Mucosa of descending colon (tissue), 3 donors: ENCODE measurements at regions not wholly inside any gene's neighbourhood (a gene's known extent, or its start where the extent isn't known, plus 50 kb on each side); places are given as distances from the start of the nearest gene placed in this dataset.
A peak's percentile ranks its signal among the peaks of the same experiment; 100 is the strongest.

Experiments
- ATAC-seq: fragments of 200-7000 bp; cut with Tn5 transposase; one replicate; pipeline ENCODE4 v1.9.1; 2020; ENCODE audit warnings: mild to moderate bottlenecking, moderate library complexity
- DNase-seq, 3 donors: peaks; one replicate each; pipeline ENCODE4 v3.0.0-alpha.2; 2020
- H3K36me3 ChIP-seq: fragments of 200-600 bp; one replicate; pipeline ENCODE4 v1.8.0; 2021; ENCODE audit warnings: low read depth, mild to moderate bottlenecking
- H3K4me1 ChIP-seq: fragments of 200-600 bp; one replicate; pipeline ENCODE4 v1.8.0; 2021; ENCODE audit warnings: low read depth, mild to moderate bottlenecking
- H3K4me3 ChIP-seq: fragments of 200-600 bp; one replicate; pipeline ENCODE4 v1.8.0; 2021; ENCODE audit warnings: mild to moderate bottlenecking
- H3K9me3 ChIP-seq: fragments of 200-600 bp; one replicate; pipeline ENCODE4 v1.8.0; 2021; ENCODE audit warnings: mild to moderate bottlenecking
- intact Hi-C, 2 donors: fragments of 100-400 bp; cut with DNase I in 1 of 2; cut with micrococcal nuclease in 1 of 2; formaldehyde crosslinking; loops; one replicate each; pipeline versions ENCODE4 v1.11.0 to v1.11.1; 2022; cut with DNase I, micrococcal nuclease
- TF ChIP-seq, protein P1 (sequence below): fragments of 200-600 bp; IDR thresholded peaks from one replicate; pipeline ENCODE4 v1.8.0; 2022; ENCODE audit warnings: antibody characterized with exemption, mild to moderate bottlenecking
- donor health status: DM: no; HTN: no; CAD: no; lungs with moderate emphysema.
- donor health status: DM: no; HTN: no; CAD: no.
- donor health status: DM: no; HTN: yes; CAD: no.

DNA sequence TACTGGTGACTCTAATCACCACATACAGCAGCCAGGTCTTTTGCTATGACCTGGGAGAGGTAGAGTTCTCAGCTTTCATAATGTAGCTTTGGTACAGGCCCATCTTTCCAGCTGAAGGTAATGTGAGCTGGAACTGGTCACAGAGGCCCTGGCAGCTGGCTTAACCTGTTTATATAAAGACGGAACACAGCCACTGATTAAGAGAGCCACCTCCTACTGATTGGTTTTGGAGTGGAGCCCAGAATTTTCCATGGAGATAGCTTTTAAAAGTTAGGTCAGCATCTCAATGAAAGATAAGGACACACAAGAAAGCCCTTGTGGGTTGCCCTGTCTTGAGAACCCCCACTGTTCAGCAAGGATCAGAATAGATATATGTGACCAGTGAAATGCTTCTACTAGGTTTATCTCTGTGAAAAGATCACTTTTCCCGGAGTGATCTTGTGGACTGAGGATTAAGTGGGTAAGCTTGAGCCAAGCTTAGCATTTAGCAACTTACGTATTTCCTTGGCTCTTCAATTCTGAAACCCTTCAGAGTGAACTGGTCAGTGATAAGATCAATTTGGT lies 213.7 kb upstream of the CITED2 start:
- Histone ChIP-seq H3K36me3 (no peaks in the 10 kb centered on the region), H3K4me1 (peaks cover 46% of the 10 kb centered on the region), H3K4me3 (no peak overlapping the region), H3K9me3 (no peaks in the 10 kb centered on the region)
- ATAC-seq (peak; percentile 91), DNase-seq (peak; percentile 54 to 90 (median 61))
- TF ChIP-seq, protein P1, sequence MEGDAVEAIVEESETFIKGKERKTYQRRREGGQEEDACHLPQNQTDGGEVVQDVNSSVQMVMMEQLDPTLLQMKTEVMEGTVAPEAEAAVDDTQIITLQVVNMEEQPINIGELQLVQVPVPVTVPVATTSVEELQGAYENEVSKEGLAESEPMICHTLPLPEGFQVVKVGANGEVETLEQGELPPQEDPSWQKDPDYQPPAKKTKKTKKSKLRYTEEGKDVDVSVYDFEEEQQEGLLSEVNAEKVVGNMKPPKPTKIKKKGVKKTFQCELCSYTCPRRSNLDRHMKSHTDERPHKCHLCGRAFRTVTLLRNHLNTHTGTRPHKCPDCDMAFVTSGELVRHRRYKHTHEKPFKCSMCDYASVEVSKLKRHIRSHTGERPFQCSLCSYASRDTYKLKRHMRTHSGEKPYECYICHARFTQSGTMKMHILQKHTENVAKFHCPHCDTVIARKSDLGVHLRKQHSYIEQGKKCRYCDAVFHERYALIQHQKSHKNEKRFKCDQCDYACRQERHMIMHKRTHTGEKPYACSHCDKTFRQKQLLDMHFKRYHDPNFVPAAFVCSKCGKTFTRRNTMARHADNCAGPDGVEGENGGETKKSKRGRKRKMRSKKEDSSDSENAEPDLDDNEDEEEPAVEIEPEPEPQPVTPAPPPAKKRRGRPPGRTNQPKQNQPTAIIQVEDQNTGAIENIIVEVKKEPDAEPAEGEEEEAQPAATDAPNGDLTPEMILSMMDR, result no peak
- intact Hi-C loops, result no loop called here

GRCh38 chr6:139587469-139587868 lies 213.0 kb upstream of the CITED2 start:
- intact Hi-C loops, result no loop called here
- ATAC-seq, result no peak
- TF ChIP-seq, protein P1, result no peak
- Histone ChIP-seq H3K36me3 (no peaks in the 10 kb centered on the region), H3K4me3 (no peak overlapping the region), H3K9me3 (no peaks in the 10 kb centered on the region), H3K4me1 (peaks cover 46% of the 10 kb centered on the region)
- DNase-seq, result no peak

GRCh38 chr6:139586273-139586672 lies 211.8 kb upstream of the CITED2 start:
- H3K9me3 ChIP-seq, result no peaks in the 10 kb centered on the region
- ATAC-seq (no peak), DNase-seq (no peak)
- H3K36me3 ChIP-seq, result no peaks in the 10 kb centered on the region
- TF ChIP-seq, protein P1, result no peak
- H3K4me3 ChIP-seq, result no peak overlapping the region
- intact Hi-C loops, result no loop called here
- H3K4me1 ChIP-seq, result peaks cover 34% of the 10 kb centered on the region

- intact Hi-C loops, result no loop called here
- DNase-seq, result no peak
- no peak for ATAC-seq
- Histone ChIP-seq H3K36me3 (no peaks in the 10 kb centered on the region), H3K9me3 (no peaks in the 10 kb centered on the region), H3K4me1 (peaks cover 18% of the 10 kb centered on the region), H3K4me3 (no peak overlapping the region)
- TF ChIP-seq, protein P1, result no peak
Measured at GRCh38 chr6:139584599-139584998, 210.2 kb upstream of the CITED2 start.

GRCh38 chr6:139583420-139583819 lies 209.0 kb upstream of the CITED2 start:
- intact Hi-C loops, result no loop called here
- DNase-seq (no peak), ATAC-seq (peak; percentile 13)
- no peaks in the 10 kb centered on the region for H3K36me3 ChIP-seq
- TF ChIP-seq, protein P1, result no peak
- H3K9me3 ChIP-seq, result no peaks in the 10 kb centered on the region
- H3K4me3 ChIP-seq, result no peak overlapping the region
- peaks cover 7% of the 10 kb centered on the region for H3K4me1 ChIP-seq

DNA sequence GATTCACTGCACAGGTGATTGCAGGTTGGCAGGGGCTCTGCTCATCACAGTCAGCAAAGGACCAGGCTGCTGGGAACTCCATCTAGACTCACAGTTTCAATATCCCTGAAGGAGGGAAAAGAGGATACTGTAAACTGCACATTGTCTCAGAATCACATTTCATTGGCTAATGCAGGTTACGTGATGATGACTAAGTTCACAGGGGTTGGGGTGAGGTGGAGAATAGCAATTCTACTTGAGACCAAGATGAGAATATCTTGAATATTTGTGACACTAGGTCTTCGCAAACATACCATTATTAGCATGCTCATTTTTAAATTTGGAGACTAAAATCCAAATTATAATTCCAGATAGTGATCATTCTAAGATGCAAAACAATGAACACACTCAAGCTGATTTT lies 208.5 kb upstream of the CITED2 start:
- H3K36me3 ChIP-seq, result no peaks in the 10 kb centered on the region
- H3K4me1 ChIP-seq, result peaks cover 7% of the 10 kb centered on the region
- TF ChIP-seq, protein P1, result no peak
- ATAC-seq (no peak), DNase-seq (no peak)
- H3K9me3 ChIP-seq, result no peaks in the 10 kb centered on the region
- intact Hi-C loops, result no loop called here
- no peak overlapping the region for H3K4me3 ChIP-seq
